GM12878 (cell line): ENCODE measurements at regions not wholly inside any gene's neighbourhood (a gene's known extent, or its start where the extent isn't known, plus 50 kb on each side); places are given as distances from the start of the nearest gene placed in this dataset.

Source experiments
- REST ChIP-seq: IDR thresholded peaks from 2 replicates; pipeline ENCODE4 v1.6.1; 2012; ENCODE audit warnings: mild to moderate bottlenecking, low read depth, low read length
- SRF ChIP-seq, 2 experiments: IDR thresholded peaks; 2 replicates each; pipeline ENCODE4 v1.6.1; 2011; ENCODE audit warnings: low read depth in 2 of 2, low read length in 2 of 2, mild to moderate bottlenecking in 1 of 2, moderate library complexity in 1 of 2
- USF1 ChIP-seq: IDR thresholded peaks from 2 replicates; pipeline ENCODE4 v1.6.1; 2011; ENCODE audit warnings: borderline replicate concordance, low read depth, mild to moderate bottlenecking, moderate library complexity, mixed read lengths, low read length; ENCODE audit not compliant: insufficient read depth; ENCODE audit errors: extremely low read length
- ZNF274 ChIP-seq: IDR thresholded peaks from one replicate; pipeline ENCODE4 v1.8.0; 2011; ENCODE audit not compliant: insufficient read length, insufficient read depth
- TF ChIP-seq, protein P1 (sequence below), 3 experiments: IDR thresholded peaks in 2 of 3; conservative IDR thresholded peaks in 1 of 3; 2 replicates each; pipeline ENCODE4 v1.5.1; 2011; ENCODE audit warnings: low read depth in 3 of 3, low read length in 3 of 3, mild to moderate bottlenecking in 3 of 3, control low read depth in 2 of 3, moderate library complexity in 2 of 3, inconsistent platforms in 1 of 3, mixed read lengths in 1 of 3; ENCODE audit not compliant: control insufficient read depth in 2 of 3, insufficient read depth in 1 of 3; ENCODE audit errors: extremely low read depth in 1 of 3

DNA sequence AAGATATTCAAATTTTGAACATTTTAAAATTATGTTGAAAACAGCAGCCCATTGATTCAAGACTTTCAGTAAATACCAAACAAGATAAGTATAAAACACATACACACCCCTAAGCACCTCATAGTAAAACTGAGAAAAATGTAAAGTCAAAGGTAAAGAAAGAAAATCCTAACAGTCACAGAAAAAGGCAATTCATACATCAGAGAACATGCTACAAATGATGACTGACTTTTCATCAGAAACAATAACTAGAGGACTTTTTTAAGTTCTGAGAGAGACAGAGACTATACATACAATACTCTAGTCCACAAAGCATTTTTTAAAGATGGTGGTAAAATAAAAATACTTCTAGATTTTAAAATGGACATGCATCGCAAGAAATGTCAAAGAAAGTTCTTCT, 111.0 kb downstream of the PFDN4 start:
- TF ChIP-seq SRF (IDR thresholded peaks at IDR 0.05; ENCODE audit: low read depth in 2 of 2, low read length in 2 of 2) (no peak), USF1 (no peak), ZNF274 (no peak), REST (no peak)
- TF ChIP-seq, protein P1, sequence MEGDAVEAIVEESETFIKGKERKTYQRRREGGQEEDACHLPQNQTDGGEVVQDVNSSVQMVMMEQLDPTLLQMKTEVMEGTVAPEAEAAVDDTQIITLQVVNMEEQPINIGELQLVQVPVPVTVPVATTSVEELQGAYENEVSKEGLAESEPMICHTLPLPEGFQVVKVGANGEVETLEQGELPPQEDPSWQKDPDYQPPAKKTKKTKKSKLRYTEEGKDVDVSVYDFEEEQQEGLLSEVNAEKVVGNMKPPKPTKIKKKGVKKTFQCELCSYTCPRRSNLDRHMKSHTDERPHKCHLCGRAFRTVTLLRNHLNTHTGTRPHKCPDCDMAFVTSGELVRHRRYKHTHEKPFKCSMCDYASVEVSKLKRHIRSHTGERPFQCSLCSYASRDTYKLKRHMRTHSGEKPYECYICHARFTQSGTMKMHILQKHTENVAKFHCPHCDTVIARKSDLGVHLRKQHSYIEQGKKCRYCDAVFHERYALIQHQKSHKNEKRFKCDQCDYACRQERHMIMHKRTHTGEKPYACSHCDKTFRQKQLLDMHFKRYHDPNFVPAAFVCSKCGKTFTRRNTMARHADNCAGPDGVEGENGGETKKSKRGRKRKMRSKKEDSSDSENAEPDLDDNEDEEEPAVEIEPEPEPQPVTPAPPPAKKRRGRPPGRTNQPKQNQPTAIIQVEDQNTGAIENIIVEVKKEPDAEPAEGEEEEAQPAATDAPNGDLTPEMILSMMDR (IDR thresholded peaks at IDR 0.05 in 2 of 3, conservative IDR thresholded peaks at IDR 0.05 in 1 of 3; ENCODE audit: control insufficient read depth in 2 of 3, extremely low read depth in 1 of 3, insufficient read depth in 1 of 3, low read depth in 3 of 3, low read length in 3 of 3) = no peak
